Neural progenitor cell (in vitro differentiated cells): ENCODE measurements at regions not wholly inside any gene's neighbourhood (a gene's known extent, or its start where the extent isn't known, plus 50 kb on each side); places are given as distances from the start of the nearest gene placed in this dataset.

Experiments used
- DNase-seq: peaks from one replicate; pipeline ENCODE4 v3.0.0-alpha.2; 2016; ENCODE audit warnings: low spot score
- H2AFZ ChIP-seq: fragments of 200-600 bp; sonication (generic); replicated peaks from 2 replicates; pipeline ENCODE4 v1.6.1; 2016; ENCODE audit warnings: antibody characterized with exemption
- H3F3A ChIP-seq: fragments of 200-600 bp; sonication (generic); 2 replicates; pipeline ENCODE4 v1.6.1; 2016; ENCODE audit warnings: antibody characterized with exemption, low read depth
- H3K27ac ChIP-seq: fragments of 200-600 bp; sonication (generic); 2 replicates; pipeline ENCODE4 v1.5.1; 2016; ENCODE audit warnings: mild to moderate bottlenecking
- H3K27me3 ChIP-seq: fragments of 200-600 bp; sonication (generic); 2 replicates; pipeline ENCODE4 v1.6.1; 2016; ENCODE audit warnings: mild to moderate bottlenecking, moderate library complexity
- H3K36me3 ChIP-seq: fragments of 200-600 bp; sonication (generic); 2 replicates; pipeline ENCODE4 v1.5.1; 2016
- H3K4me1 ChIP-seq: fragments of 200-600 bp; sonication (generic); 2 replicates; pipeline ENCODE4 v1.6.1; 2016; ENCODE audit warnings: mixed run types
- H3K4me2 ChIP-seq: fragments of 200-600 bp; sonication (generic); 2 replicates; pipeline ENCODE4 v1.6.1; 2016
- H3K4me3 ChIP-seq: fragments of 200-600 bp; sonication (generic); 2 replicates; pipeline ENCODE4 v1.5.1; 2016
- H3K79me2 ChIP-seq: fragments of 200-600 bp; sonication (generic); 2 replicates; pipeline ENCODE4 v1.6.1; 2016; ENCODE audit warnings: low read depth
- H3K9ac ChIP-seq: fragments of 200-600 bp; sonication (generic); 2 replicates; pipeline ENCODE4 v1.6.1; 2016
- H3K9me3 ChIP-seq: fragments of 200-600 bp; sonication (generic); 2 replicates; pipeline ENCODE4 v1.5.1; 2016; ENCODE audit warnings: low read depth
- H4K20me1 ChIP-seq: fragments of 200-600 bp; sonication (generic); 2 replicates; pipeline ENCODE4 v1.6.1; 2016; ENCODE audit warnings: low read depth
- H3K27ac Mint-ChIP-seq: 3 replicates; pipeline ENCODE4 v1.8.0; 2021; ENCODE audit warnings: mixed read lengths
- H3K27me3 Mint-ChIP-seq: 2 replicates; pipeline ENCODE4 v1.8.0; 2022; ENCODE audit warnings: low read depth, mild to moderate bottlenecking, inconsistent platforms, moderate library complexity, mixed read lengths; ENCODE audit not compliant: insufficient read depth
- H3K36me3 Mint-ChIP-seq: 3 replicates; pipeline ENCODE4 v1.8.0; 2021; ENCODE audit warnings: mixed read lengths
- H3K4me1 Mint-ChIP-seq: 3 replicates; pipeline ENCODE4 v1.8.0; 2021; ENCODE audit warnings: mixed read lengths
- H3K4me3 Mint-ChIP-seq: 3 replicates; pipeline ENCODE4 v1.8.0; 2021; ENCODE audit warnings: mild to moderate bottlenecking, moderate library complexity, mixed read lengths
- H3K9me3 Mint-ChIP-seq: 3 replicates; pipeline ENCODE4 v1.8.0; 2020; ENCODE audit warnings: mixed read lengths
- CTCF ChIP-seq: fragments of 200-600 bp; sonication (generic); IDR thresholded peaks from 2 replicates; pipeline ENCODE4 v1.5.1; 2017; ENCODE audit warnings: antibody characterized with exemption, mild to moderate bottlenecking
- EZH2 ChIP-seq: fragments of 200-600 bp; sonication (generic); IDR thresholded peaks from 2 replicates; pipeline ENCODE4 v1.6.1; 2017; ENCODE audit warnings: antibody characterized with exemption, mild to moderate bottlenecking, moderate library complexity
- EZH2phosphoT487 ChIP-seq: fragments of 200-600 bp; sonication (generic); IDR thresholded peaks from 2 replicates; pipeline ENCODE4 v1.6.1; 2017; ENCODE audit warnings: antibody characterized with exemption

- H3K4me3 Mint-ChIP-seq, result no peak overlapping the region
- H3K9ac ChIP-seq, result no peak overlapping the region
- no peak overlapping the region for H3K4me3 ChIP-seq
- no peak overlapping the region for H3K27ac Mint-ChIP-seq
- H3K27me3 Mint-ChIP-seq, result peaks cover 2% of the 10 kb centered on the region
- H3F3A ChIP-seq, result no peaks in the 10 kb centered on the region
- peaks cover 6% of the 10 kb centered on the region for H3K36me3 ChIP-seq
- H3K9me3 ChIP-seq, result peaks cover 5% of the 10 kb centered on the region
- H3K4me2 ChIP-seq, result no peak overlapping the region
- peaks cover 32% of the 10 kb centered on the region for H3K9me3 Mint-ChIP-seq
- H3K4me1 Mint-ChIP-seq, result no peaks in the 10 kb centered on the region
- no peaks in the 10 kb centered on the region for H3K36me3 Mint-ChIP-seq
- TF ChIP-seq EZH2, result no peak
- TF ChIP-seq EZH2phosphoT487, result no peak
- TF ChIP-seq CTCF, result no peak
- no peak for DNase-seq
- H3K79me2 ChIP-seq, result no peaks in the 10 kb centered on the region
- H4K20me1 ChIP-seq, result no peaks in the 10 kb centered on the region
- H3K27me3 ChIP-seq, result no peaks in the 10 kb centered on the region
- H3K27ac ChIP-seq, result no peak overlapping the region
- H2AFZ ChIP-seq, result no peak overlapping the region
- no peaks in the 10 kb centered on the region for H3K4me1 ChIP-seq
Measured at GRCh38 chr12:23464241-23464812, 485.1 kb downstream of the SOX5 start.

- no peaks in the 10 kb centered on the region for H3K9me3 ChIP-seq
- H3K4me3 ChIP-seq, result no peak overlapping the region
- H3K4me2 ChIP-seq, result no peak overlapping the region
- Mint-ChIP-seq H3K27me3 (peaks cover 6% of the 10 kb centered on the region), H3K27ac (no peak overlapping the region), H3K4me3 (no peak overlapping the region), H3K9me3 (peaks cover 9% of the 10 kb centered on the region), H3K36me3 (no peaks in the 10 kb centered on the region), H3K4me1 (no peaks in the 10 kb centered on the region)
- H3K9ac ChIP-seq, result no peak overlapping the region
- no peaks in the 10 kb centered on the region for H3K79me2 ChIP-seq
- no peaks in the 10 kb centered on the region for H3F3A ChIP-seq
- H3K27me3 ChIP-seq, result no peaks in the 10 kb centered on the region
- H2AFZ ChIP-seq, result peak overlapping the region; percentile 68
- H3K27ac ChIP-seq, result no peak overlapping the region
- TF ChIP-seq EZH2 (no peak), EZH2phosphoT487 (no peak), CTCF (no peak)
- no peaks in the 10 kb centered on the region for H4K20me1 ChIP-seq
- no peaks in the 10 kb centered on the region for H3K4me1 ChIP-seq
- DNase-seq, result no peak
- no peaks in the 10 kb centered on the region for H3K36me3 ChIP-seq
Measured at GRCh38 chr12:23472329-23472971, 477.0 kb downstream of the SOX5 start.

- Histone ChIP-seq H3K27me3 (no peaks in the 10 kb centered on the region), H3F3A (no peaks in the 10 kb centered on the region), H3K4me3 (no peak overlapping the region), H3K4me1 (no peaks in the 10 kb centered on the region), H2AFZ (peak overlapping the region; percentile 68), H3K36me3 (no peaks in the 10 kb centered on the region), H3K27ac (no peak overlapping the region), H3K9me3 (no peaks in the 10 kb centered on the region), H4K20me1 (no peaks in the 10 kb centered on the region), H3K9ac (no peak overlapping the region), H3K4me2 (no peak overlapping the region), H3K79me2 (no peaks in the 10 kb centered on the region)
- DNase-seq, result no peak
- H3K4me3 Mint-ChIP-seq, result no peak overlapping the region
- H3K27me3 Mint-ChIP-seq, result peaks cover 6% of the 10 kb centered on the region
- no peak for TF ChIP-seq EZH2phosphoT487
- no peak for TF ChIP-seq CTCF
- no peak for TF ChIP-seq EZH2
- H3K9me3 Mint-ChIP-seq, result peaks cover 10% of the 10 kb centered on the region
- no peak overlapping the region for H3K27ac Mint-ChIP-seq
- no peaks in the 10 kb centered on the region for H3K36me3 Mint-ChIP-seq
- H3K4me1 Mint-ChIP-seq, result no peaks in the 10 kb centered on the region
Measured at GRCh38 chr12:23473071-23473470, 476.4 kb downstream of the SOX5 start.
